HepG2 (cell line): ENCODE measurements at regions not wholly inside any gene's neighbourhood (a gene's known extent, or its start where the extent isn't known, plus 50 kb on each side); places are given as distances from the start of the nearest gene placed in this dataset.

Experiments used
- ATAC-seq: fragments of 200-7000 bp; cut with Tn5 transposase; 3 replicates; pipeline ENCODE4 v1.9.1; 2020; ENCODE audit warnings: mild to moderate bottlenecking, moderate library complexity
- BruUV-seq: library from RNA; stranded (reverse); fragments of 400-500 nt; replicated peaks from 2 replicates; lab custom pipeline; 2021; lab: Mats Ljungman, UMichigan
- CTCF ChIA-PET: fragments of 300-600 bp; formaldehyde crosslinking; extraction: SDS; loops from one replicate; lab custom pipeline; 2021; ENCODE audit warnings: low total read pairs, inconsistent platforms, low intra/inter-chr PET ratio; lab: Yijun Ruan, JAX
- POLR2A ChIA-PET: fragments of 350-600 bp; sonication (Branson Sonifier 250); formaldehyde crosslinking; loops from one replicate; lab custom pipeline; 2020; ENCODE audit warnings: antibody characterized with exemption, inconsistent platforms; lab: Yijun Ruan, JAX
- DNase-seq: peaks from one replicate; pipeline ENCODE4 v3.0.0-alpha.2; 2015; ENCODE audit warnings: low spot score
- FAIRE-seq: peaks from 3 replicates; lab custom pipeline; 2011; peaks lifted over from hg19 to GRCh38; lab: Jason Lieb, UNC
- H2AFZ ChIP-seq: one replicate; pipeline ENCODE4 v1.6.1; 2011; ENCODE audit warnings: low read length, inconsistent platforms
- H3K27ac ChIP-seq: fragments of 300-600 bp; 3 replicates; pipeline ENCODE4 v1.8.0; 2011; ENCODE audit warnings: mixed run types, mild to moderate bottlenecking, mixed read lengths, low read length, inconsistent platforms; ENCODE audit not compliant: insufficient read depth; ENCODE audit errors: extremely low read length
- H3K27me3 ChIP-seq, 2 experiments: fragments of 200-600 bp in 1 of 2; 2 replicates in 1 of 2; 3 replicates in 1 of 2; pipeline versions ENCODE4 v1.6.0 to v1.8.0; 2011; ENCODE audit warnings: low read length in 2 of 2, mild to moderate bottlenecking in 2 of 2, moderate library complexity in 2 of 2, inconsistent platforms in 1 of 2; ENCODE audit not compliant: insufficient read depth in 2 of 2, control insufficient read depth in 1 of 2
- H3K36me3 ChIP-seq, 2 experiments: fragments of 200-600 bp in 1 of 2; replicated peaks in 1 of 2; 2 replicates in 1 of 2; 3 replicates in 1 of 2; pipeline versions ENCODE4 v1.5.1 to v1.8.0; 2011; ENCODE audit warnings: low read length in 2 of 2, inconsistent platforms in 1 of 2; ENCODE audit not compliant: insufficient read depth in 2 of 2, control insufficient read depth in 1 of 2
- H3K4me1 ChIP-seq: 2 replicates; pipeline ENCODE4 v1.5.1; 2012; ENCODE audit warnings: low read length, inconsistent platforms; ENCODE audit not compliant: insufficient read depth
- H3K4me2 ChIP-seq: 2 replicates; pipeline ENCODE4 v1.6.0; 2011; ENCODE audit warnings: low read depth, low read length, inconsistent platforms
- H3K4me3 ChIP-seq, 3 experiments: fragments of 200-600 bp in 1 of 3; sonication (generic), shearing (Covaris generic) in 1 of 3; replicated peaks in 1 of 3; 2 replicates each; pipeline ENCODE4 v1.5.1; 2011 to 2016; ENCODE audit warnings: low read length in 3 of 3, inconsistent platforms in 2 of 3, low read depth in 2 of 3, mild to moderate bottlenecking in 2 of 3, control low read depth in 1 of 3, mixed read lengths in 1 of 3; ENCODE audit not compliant: insufficient read depth in 1 of 3
- H3K79me2 ChIP-seq: one replicate; pipeline ENCODE4 v1.6.1; 2011; ENCODE audit warnings: low read length, inconsistent platforms; ENCODE audit not compliant: insufficient read depth
- H3K9ac ChIP-seq: 2 replicates; pipeline ENCODE4 v1.6.0; 2011; ENCODE audit warnings: mild to moderate bottlenecking, low read depth, low read length, inconsistent platforms; ENCODE audit not compliant: insufficient read depth
- H3K9me3 ChIP-seq: 2 replicates; pipeline ENCODE4 v1.5.1; 2012; ENCODE audit warnings: mild to moderate bottlenecking, low read length
- H4K20me1 ChIP-seq: 2 replicates; pipeline ENCODE4 v1.6.0; 2011; ENCODE audit warnings: inconsistent platforms, mild to moderate bottlenecking, low read length, moderate library complexity; ENCODE audit not compliant: insufficient read depth
- SNAPC5 ChIP-seq: sonication (generic); formaldehyde crosslinking; IDR thresholded peaks from 2 replicates; pipeline ENCODE4 v1.8.1; 2023; ENCODE audit warnings: mild to moderate bottlenecking, missing genetic modification reagents, borderline replicate concordance
- TEAD2 ChIP-seq: sonication (generic); formaldehyde crosslinking; IDR thresholded peaks from 2 replicates; pipeline ENCODE4 v1.9.0; 2021; ENCODE audit warnings: missing genetic modification reagents
- ZNF564 ChIP-seq: sonication (generic); formaldehyde crosslinking; IDR thresholded peaks from 2 replicates; pipeline ENCODE4 v1.8.1; 2023; ENCODE audit warnings: mild to moderate bottlenecking, missing genetic modification reagents
- ZSCAN20 ChIP-seq: sonication (generic); formaldehyde crosslinking; IDR thresholded peaks from 2 replicates; pipeline ENCODE4 v1.4.0; 2020; ENCODE audit warnings: missing genetic modification reagents, mild to moderate bottlenecking, borderline replicate concordance
- WGBS: methylation state at CpG from one replicate; pipeline ENCODE4 v1.1.6; 2017; ENCODE audit warnings: low lambda C conversion rate; 5-methylcytosine and 5-hydroxymethylcytosine counted together
- in situ Hi-C: cut with HindIII; loops from 2 replicates; pipeline ENCODE4 v1.10.0; 2017; ENCODE audit warnings: low pct_unique_long_range_greater_than_20kb; ENCODE audit not compliant: extremely low pct_ligation_motif_present
- intact Hi-C: fragments of 100-400 bp; cut with micrococcal nuclease; formaldehyde crosslinking; loops from one replicate; pipeline ENCODE4 v1.10.0; 2022; ENCODE audit not compliant: unreplicated experiment
- TF ChIP-seq, protein P1 (sequence below): sonication (generic); formaldehyde crosslinking; IDR thresholded peaks from 2 replicates; pipeline ENCODE4 v1.5.0; 2020; ENCODE audit warnings: mild to moderate bottlenecking, missing genetic modification reagents
- TF ChIP-seq, protein P2 (sequence below): sonication (generic); formaldehyde crosslinking; IDR thresholded peaks from 2 replicates; pipeline ENCODE4 v1.8.0; 2022; ENCODE audit warnings: missing genetic modification reagents, mild to moderate bottlenecking, borderline replicate concordance

- FAIRE-seq (no peak), ATAC-seq (no peak), DNase-seq (no peak)
- H2AFZ ChIP-seq: no peak overlapping the region
- no peaks in the 10 kb centered on the region for H4K20me1 ChIP-seq
- H3K4me3 ChIP-seq: no peak overlapping the region
- H3K4me1 ChIP-seq: no peaks in the 10 kb centered on the region
- peaks cover 0 to 11% of the 10 kb centered on the region in 2 experiments; a peak in 2 of 5 replicates for H3K27me3 ChIP-seq
- H3K36me3 ChIP-seq: no peaks in the 10 kb centered on the region
- ChIA-PET POLR2A (no interaction called here), CTCF (no interaction called here)
- H3K9ac ChIP-seq: no peak overlapping the region
- WGBS: 14% methylated on average over 1 of the region's 1 CpG
- in situ Hi-C loops: no loop called here
- TF ChIP-seq, protein P1, sequence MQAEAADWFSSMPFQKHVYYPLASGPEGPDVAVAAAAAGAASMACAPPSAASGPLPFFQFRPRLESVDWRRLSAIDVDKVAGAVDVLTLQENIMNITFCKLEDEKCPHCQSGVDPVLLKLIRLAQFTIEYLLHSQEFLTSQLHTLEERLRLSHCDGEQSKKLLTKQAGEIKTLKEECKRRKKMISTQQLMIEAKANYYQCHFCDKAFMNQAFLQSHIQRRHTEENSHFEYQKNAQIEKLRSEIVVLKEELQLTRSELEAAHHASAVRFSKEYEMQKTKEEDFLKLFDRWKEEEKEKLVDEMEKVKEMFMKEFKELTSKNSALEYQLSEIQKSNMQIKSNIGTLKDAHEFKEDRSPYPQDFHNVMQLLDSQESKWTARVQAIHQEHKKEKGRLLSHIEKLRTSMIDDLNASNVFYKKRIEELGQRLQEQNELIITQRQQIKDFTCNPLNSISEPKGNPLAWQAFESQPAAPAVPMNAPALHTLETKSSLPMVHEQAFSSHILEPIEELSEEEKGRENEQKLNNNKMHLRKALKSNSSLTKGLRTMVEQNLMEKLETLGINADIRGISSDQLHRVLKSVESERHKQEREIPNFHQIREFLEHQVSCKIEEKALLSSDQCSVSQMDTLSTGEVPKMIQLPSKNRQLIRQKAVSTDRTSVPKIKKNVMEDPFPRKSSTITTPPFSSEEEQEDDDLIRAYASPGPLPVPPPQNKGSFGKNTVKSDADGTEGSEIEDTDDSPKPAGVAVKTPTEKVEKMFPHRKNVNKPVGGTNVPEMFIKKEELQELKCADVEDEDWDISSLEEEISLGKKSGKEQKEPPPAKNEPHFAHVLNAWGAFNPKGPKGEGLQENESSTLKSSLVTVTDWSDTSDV (CRISPR knock-in tag): no peak
- no peak for TF ChIP-seq ZNF564 (CRISPR knock-in tag)
- TF ChIP-seq TEAD2: no peak
- no peak for TF ChIP-seq SNAPC5 (CRISPR knock-in tag)
- TF ChIP-seq, protein P2, sequence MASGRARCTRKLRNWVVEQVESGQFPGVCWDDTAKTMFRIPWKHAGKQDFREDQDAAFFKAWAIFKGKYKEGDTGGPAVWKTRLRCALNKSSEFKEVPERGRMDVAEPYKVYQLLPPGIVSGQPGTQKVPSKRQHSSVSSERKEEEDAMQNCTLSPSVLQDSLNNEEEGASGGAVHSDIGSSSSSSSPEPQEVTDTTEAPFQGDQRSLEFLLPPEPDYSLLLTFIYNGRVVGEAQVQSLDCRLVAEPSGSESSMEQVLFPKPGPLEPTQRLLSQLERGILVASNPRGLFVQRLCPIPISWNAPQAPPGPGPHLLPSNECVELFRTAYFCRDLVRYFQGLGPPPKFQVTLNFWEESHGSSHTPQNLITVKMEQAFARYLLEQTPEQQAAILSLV (CRISPR knock-in tag): no peak
- no peak for TF ChIP-seq ZSCAN20 (CRISPR knock-in tag)
- H3K9me3 ChIP-seq: peaks cover 24% of the 10 kb centered on the region
- intact Hi-C loops: no loop called here
- no peaks in the 10 kb centered on the region for H3K79me2 ChIP-seq
- BruUV-seq: no TSS peak
- no peak overlapping the region for H3K27ac ChIP-seq
- no peak overlapping the region for H3K4me2 ChIP-seq
Measured at GRCh38 chr2:88818381-88818780, 126.9 kb downstream of the RPIA start.
